HG03565 (cell line): ENCODE measurements at regions not wholly inside any gene's neighbourhood (a gene's known extent, or its start where the extent isn't known, plus 50 kb on each side); places are given as distances from the start of the nearest gene placed in this dataset.

ENCODE experiments used
- ATAC-seq: cut with Tn5 transposase; IDR thresholded peaks from one replicate; pipeline ENCODE4 v1.9.1; 2021; ENCODE audit warnings: mild to moderate bottlenecking, moderate library complexity; ENCODE audit not compliant: unreplicated experiment

- no peak for ATAC-seq
Observed at GRCh38 chr2:2567776-2568175, 236.7 kb upstream of the MYT1L start.

GRCh38 chr2:2566396-2567323, 235.6 kb upstream of the MYT1L start:
- ATAC-seq, result no peak

DNA sequence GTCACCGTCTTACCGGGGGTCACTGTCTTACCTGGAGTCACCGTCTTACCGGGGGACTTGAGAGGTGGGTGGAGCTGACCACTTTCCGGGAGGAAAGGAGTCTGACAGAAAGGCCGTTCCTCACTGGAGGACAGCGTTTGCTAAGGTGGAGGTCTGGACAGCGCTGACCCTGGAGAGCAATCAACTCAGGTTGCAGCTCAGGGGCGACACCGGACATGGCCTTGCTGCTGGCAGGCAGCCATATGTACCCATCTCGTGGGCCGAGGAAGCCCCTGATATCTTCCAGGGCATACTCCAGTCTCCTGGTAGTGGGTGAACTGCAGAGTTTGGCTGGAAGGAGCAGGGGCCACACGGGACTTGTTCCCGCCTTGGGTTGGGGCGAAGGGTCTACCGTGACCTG, 234.6 kb upstream of the MYT1L start:
- ATAC-seq, result no peak

DNA sequence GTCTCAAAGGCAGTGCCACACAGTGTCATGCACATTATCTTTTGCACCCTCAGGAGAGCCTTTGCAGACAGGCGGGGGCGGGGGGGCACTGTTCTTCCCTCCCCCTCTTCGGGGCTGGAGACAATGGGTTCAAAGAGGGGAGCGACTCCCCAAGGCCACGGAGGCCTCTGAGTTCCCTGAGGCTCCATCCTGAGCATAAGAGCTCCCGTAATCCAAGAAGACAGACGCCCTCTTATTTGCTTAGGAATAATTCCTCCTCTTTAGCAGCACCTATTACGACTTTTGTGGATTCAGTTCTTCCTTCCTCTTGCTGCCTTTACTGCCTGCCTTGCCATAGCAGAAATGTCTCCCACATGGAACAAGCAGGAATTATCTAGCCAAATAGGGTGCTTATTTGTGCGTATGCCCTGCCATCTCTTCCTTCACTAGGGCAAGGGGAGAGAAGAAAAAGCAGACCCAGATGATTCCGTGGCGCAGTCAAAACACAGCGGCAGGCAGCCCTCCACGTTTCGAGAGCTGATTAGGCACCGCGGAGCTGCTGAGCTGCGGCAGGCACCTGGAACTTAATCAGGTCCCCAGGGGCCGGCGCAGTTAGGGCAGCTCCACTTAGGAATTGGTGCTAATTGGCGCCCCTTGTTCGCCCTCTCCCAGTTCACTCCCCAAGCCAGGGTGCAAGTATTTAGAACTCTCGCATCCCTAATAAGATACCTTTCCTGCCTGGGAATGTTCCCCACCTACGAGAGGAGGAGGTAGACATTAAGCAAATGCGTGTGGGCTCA, 233.4 kb upstream of the MYT1L start:
- no peak for ATAC-seq

- ATAC-seq, result no peak
Observed at GRCh38 chr2:2563309-2563860, 232.3 kb upstream of the MYT1L start.

GRCh38 chr2:2562867-2563266, 231.8 kb upstream of the MYT1L start:
- ATAC-seq, result no peak

DNA sequence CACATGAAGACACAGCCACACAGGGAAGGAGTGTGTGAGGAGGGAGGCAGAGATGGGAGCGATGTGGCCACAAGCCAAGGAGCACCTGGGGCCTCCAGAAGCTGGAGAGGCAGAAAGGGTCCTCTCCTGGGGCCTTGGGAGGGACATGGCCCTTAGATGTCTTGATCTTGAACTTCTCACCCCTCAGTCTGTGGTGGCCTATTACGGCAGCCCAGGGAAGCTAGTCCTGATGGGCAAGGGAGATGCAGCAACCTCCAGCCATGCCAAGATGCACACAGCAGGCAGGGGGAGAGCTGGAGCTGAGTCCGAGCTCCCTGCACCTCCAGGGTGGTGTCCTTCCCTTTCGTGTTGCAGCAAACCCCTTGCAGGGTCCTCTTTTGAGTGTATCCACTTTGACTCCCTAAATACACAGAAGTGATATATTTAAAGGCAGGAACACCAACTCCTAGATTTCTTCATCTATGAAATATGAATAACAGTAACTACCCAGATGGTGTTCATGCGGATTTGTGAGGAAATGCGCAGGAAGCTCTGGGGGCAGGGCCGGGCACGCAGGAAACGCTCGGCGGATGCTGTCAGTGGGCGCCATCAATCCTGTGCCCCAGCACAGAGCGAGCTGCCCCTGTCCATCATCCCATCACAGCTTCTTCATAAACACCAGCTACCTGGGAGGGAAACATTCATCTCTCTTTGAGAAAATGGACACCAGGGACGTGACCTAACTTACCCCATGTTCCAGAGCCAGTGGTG, 230.4 kb upstream of the MYT1L start:
- ATAC-seq, result no peak

DNA sequence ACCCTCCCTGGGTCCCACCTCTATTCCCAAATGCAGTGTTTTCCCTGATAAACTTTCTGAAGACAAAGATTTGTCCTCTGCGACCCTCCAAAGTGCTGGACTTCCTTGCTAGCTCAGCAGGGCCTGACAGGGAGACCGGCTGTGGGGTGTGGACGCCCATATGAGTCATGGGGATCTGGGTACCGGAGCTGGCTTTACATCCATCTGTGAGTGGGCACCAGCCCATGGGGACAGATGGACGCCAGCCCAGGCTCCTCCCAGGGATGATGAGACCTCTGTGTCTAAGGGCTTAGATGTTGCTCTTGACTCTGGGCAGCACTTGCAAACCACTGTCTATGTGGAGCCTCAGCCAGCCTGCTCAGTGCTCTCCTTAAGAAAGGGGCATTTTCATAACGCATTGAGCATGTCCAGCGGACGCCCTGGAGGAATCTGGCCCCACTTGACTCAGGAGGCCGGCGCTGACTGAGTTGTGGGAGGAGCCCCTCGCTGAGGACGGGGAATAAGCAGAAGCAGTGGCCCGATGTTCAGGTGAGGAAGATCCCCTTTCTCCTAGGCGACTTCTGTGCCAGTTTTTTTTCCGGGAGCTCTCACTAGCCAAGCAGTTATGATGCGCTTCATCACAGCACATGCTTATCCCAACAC, 229.4 kb upstream of the MYT1L start:
- no peak for ATAC-seq

GRCh38 chr2:2558476-2558875, 227.4 kb upstream of the MYT1L start:
- ATAC-seq, result no peak

- no peak for ATAC-seq
Observed at GRCh38 chr2:2557475-2557874, 226.4 kb upstream of the MYT1L start.

DNA sequence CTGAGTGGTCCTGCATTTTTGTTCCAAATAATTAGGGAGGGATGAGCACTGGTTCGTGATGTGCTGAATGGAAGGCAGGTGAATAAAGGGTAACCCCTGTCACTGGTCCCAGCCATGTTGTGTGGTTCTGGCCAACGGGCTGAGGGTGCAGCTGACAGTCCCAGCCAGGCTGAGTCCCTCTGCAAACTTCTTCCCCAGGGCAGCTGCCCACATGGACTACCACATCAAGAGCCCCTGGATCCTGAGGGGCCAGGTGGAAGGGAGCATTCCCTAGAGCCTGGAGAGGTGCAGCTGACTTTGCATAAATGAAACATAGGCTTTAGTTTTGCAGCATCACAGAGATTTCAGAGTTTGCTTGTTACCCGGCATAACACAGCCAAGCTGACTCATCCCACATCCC, 219.8 kb upstream of the MYT1L start:
- ATAC-seq, result no peak

DNA sequence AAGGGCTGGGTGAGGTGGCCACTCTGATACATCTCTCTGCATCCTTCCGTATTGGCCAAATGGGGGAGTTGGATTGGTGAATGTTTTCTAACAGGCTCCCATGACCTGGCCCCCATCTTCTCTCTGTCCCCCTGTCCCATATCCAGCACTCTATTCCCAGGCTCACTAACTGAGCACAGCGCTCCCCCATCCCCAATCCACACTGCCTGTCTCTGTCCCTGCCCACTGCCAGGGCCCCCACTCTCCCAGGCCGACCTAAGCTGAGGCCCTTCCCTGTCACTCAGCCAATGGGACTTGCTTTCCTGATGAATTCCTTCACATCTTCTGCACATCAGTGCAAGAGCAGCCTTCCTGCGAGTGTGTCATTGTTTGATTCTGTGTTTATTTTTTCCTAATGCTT, 216.8 kb upstream of the MYT1L start:
- no peak for ATAC-seq

GRCh38 chr2:2547451-2547850, 216.4 kb upstream of the MYT1L start:
- ATAC-seq, result no peak

GRCh38 chr2:2546046-2546445, 215.0 kb upstream of the MYT1L start:
- ATAC-seq, result no peak

DNA sequence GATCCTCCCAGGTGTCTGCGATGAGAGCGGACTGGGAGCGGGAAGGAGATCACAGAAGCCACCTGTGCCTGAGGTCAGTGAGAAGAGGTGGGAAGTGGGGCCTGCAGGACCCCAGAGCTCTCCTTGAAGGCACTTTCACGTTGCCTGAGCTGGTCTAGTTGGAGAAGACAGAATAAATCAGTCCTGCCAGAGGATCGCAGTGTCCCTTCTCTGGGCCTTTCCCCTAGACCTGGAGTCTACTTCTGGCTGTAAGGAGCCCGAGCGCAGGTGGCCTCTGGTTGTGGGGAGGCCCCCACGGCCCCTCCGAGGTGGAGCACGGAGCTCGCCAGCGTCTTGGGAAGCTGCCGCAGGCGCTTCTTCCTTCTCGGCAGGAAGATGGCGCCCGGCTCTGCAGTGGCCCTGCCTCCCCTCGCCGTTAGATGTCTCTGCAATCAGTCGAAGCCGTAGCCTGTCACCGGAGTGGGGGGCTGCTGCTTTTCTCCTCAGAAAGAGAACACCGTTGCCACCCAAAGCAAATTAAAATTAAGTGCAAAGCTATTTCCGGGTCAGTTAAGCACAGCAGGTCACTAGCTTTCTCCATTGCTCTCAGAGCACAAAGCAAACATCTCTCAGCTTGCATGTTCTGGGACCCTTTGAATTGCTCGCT, 212.0 kb upstream of the MYT1L start:
- no peak for ATAC-seq

- no peak for ATAC-seq
Observed at GRCh38 chr2:2542316-2542715, 211.2 kb upstream of the MYT1L start.

GRCh38 chr2:2540406-2540805, 209.3 kb upstream of the MYT1L start:
- no peak for ATAC-seq

- ATAC-seq, result no peak
Observed at GRCh38 chr2:2536416-2537056, 205.5 kb upstream of the MYT1L start.

- ATAC-seq, result no peak
Observed at GRCh38 chr2:2530334-2530733, 199.3 kb upstream of the MYT1L start.

DNA sequence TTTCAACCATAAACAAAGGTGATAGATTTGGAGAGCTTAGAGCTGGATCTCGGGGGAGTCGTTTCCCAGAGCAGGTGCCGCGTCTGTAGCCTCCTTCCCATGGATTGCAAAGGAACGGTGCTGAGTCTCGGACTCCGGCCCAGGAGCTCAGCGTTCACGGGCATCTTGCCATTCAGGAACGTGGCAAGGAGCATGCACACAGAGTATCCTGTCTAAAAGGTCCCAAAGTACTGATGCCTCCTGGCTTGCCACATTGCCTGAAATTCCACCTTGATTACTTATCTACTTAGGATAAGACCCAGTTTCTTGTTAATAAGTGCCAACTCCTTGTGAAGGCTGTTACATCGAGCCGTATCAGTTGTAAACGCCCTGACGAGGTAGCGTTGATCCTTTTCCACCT, 197.8 kb upstream of the MYT1L start:
- no peak for ATAC-seq
